ENCODE measurements at regions not wholly inside any gene's neighbourhood (a gene's known extent, or its start where the extent isn't known, plus 50 kb on each side); places are given as distances from the start of the nearest gene placed in this dataset.

GRCh38 chr5:30663536-30663935 is 530.0 kb upstream of the CDH6 start:
- TF ChIP-seq, protein P1, sequence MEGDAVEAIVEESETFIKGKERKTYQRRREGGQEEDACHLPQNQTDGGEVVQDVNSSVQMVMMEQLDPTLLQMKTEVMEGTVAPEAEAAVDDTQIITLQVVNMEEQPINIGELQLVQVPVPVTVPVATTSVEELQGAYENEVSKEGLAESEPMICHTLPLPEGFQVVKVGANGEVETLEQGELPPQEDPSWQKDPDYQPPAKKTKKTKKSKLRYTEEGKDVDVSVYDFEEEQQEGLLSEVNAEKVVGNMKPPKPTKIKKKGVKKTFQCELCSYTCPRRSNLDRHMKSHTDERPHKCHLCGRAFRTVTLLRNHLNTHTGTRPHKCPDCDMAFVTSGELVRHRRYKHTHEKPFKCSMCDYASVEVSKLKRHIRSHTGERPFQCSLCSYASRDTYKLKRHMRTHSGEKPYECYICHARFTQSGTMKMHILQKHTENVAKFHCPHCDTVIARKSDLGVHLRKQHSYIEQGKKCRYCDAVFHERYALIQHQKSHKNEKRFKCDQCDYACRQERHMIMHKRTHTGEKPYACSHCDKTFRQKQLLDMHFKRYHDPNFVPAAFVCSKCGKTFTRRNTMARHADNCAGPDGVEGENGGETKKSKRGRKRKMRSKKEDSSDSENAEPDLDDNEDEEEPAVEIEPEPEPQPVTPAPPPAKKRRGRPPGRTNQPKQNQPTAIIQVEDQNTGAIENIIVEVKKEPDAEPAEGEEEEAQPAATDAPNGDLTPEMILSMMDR (IDR thresholded peaks at IDR 0.05) = no peak
- TF ChIP-seq MXI1 (IDR thresholded peaks at IDR 0.05; ENCODE audit: low read depth, low read length) (no peak), REST (IDR thresholded peaks at IDR 0.05; ENCODE audit: low read depth, low read length) (no peak), NRF1 (IDR thresholded peaks at IDR 0.05; ENCODE audit: low read depth, low read length) (no peak), GABPA (IDR thresholded peaks at IDR 0.05; ENCODE audit: low read depth) (no peak), MAX (IDR thresholded peaks at IDR 0.05; ENCODE audit: low read depth) (no peak), ELF1 (IDR thresholded peaks at IDR 0.05) (no peak), FOXM1 (IDR thresholded peaks at IDR 0.05; ENCODE audit: low read depth) (no peak), CHD2 (IDR thresholded peaks at IDR 0.05; ENCODE audit: low read length, partially characterized antibody) (no peak), SMC3 (IDR thresholded peaks at IDR 0.05; ENCODE audit: low read depth, low read length) (no peak), FOSL2 (IDR thresholded peaks at IDR 0.05; ENCODE audit: borderline replicate concordance, low read depth) (no peak), TAF1 (IDR thresholded peaks at IDR 0.05; ENCODE audit: borderline replicate concordance, low read depth, low read length) (no peak), NFIC (IDR thresholded peaks at IDR 0.05; ENCODE audit: borderline replicate concordance) (no peak)
- TF ChIP-seq, protein P2, sequence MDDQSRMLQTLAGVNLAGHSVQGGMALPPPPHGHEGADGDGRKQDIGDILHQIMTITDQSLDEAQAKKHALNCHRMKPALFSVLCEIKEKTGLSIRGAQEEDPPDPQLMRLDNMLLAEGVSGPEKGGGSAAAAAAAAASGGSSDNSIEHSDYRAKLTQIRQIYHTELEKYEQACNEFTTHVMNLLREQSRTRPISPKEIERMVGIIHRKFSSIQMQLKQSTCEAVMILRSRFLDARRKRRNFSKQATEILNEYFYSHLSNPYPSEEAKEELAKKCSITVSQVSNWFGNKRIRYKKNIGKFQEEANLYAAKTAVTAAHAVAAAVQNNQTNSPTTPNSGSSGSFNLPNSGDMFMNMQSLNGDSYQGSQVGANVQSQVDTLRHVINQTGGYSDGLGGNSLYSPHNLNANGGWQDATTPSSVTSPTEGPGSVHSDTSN (IDR thresholded peaks at IDR 0.05) = no peak

Data from SK-N-SH (cell line).